ENCODE measurements at regions not wholly inside any gene's neighbourhood (a gene's known extent, or its start where the extent isn't known, plus 50 kb on each side); places are given as distances from the start of the nearest gene placed in this dataset.
"Not testable (repeated sequence)": the region's sequence is repeated elsewhere in the genome, so short reads cannot be mapped to it uniquely, and the experiment has no call there.

- DNase-seq = no peak
- intact Hi-C loops (cut with DNase I) = no loop called here
These were observed 235.2 kb upstream of the ANKRD50 start for GRCh38 chr4:124947622-124948265.

DNA sequence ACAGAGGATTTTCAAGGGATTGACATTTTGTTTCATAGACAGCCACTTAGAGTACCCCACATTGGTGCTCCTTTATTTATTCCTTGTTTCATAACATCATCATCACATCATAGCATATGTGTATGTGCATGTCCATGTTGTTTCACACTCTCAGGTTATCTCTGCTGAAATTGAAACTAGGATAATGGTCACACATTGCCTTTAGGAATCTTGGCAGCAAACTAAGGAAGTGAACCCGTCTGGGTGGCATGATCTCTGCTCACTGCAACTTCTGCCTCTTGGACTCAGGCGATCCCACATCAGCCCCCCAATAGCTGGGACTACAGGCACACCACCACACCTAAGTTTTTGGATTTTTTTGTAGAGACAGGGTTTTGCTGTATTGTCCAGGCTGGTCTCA, 234.2 kb upstream of the ANKRD50 start:
- DNase-seq = no peak
- intact Hi-C loops (cut with DNase I) = no loop called here

GRCh38 chr4:124945422-124945821, 232.9 kb upstream of the ANKRD50 start:
- DNase-seq = no peak
- intact Hi-C loops (cut with DNase I) = no loop called here

DNA sequence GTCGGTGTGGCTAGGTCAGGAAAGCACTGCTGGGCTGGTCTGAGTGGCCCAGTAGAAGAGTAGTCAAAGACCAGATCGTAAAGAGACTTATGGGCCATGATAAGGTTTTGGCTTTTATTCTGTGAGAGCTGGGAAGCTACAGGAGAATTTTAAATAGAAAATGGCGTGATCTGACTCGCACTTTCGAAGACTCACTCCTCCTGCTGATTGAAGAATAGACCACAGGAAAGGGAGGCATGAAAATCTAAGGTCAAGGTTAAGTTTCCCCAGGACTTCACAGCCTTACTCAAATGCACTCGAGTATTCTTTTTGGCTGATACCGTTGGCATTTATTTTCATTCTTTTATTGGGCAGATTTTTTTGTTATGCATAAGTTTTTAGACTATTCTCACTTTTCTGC, 231.4 kb upstream of the ANKRD50 start:
- no peak for DNase-seq
- intact Hi-C loops (cut with DNase I) = no loop called here

DNA sequence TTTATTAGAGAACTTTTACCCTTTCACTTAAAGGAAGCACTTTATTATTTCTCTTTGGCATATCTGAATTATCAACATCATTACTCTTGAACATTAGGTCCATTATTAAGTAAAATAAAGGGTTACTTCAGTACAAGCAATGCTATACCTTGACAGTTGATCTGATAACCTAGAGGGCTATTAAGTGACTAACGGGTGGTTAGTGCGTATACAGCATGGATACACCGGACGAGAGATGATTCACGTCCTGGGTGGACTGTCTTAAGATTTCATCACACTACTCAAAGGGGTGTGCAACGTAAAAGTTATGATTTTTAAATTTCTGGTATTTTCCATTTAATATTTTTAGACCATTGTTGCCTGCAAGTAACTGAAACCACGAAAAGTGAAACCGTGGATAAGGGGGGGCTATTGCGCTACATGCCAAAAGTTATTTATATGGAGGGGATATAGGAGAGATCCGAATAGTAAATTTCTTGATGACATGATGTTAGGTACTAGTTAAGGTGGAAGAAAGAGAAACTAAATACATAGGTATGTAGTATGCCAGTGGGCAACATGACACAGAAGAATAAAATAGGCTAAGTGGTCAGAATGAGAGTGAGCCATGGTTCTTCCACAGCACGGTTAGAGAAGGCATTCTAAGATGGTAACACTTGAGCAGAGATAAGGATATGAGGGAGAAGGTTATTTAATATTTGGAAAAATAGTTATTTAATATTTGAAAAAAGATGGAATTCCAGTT, 230.8 kb upstream of the ANKRD50 start:
- intact Hi-C loops (cut with DNase I) = no loop called here
- no peak for DNase-seq

DNA sequence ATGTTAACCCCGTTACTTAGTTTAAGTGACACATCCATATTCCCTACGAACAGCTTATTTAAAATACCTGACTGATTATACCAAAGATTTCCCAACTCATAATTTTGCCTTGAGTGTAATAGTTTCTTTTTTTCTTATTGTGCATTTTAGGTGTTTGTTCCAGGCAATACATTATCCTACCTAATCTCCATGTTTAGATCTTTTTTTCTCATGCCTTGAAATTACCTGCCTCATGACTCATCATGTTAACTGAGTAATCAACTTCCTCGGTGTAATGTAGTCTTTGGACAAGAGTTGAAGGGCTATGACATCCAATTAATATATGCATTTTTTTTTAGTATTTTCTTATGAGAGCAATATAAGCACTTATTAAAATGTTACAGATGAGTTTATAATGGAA, 228.7 kb upstream of the ANKRD50 start:
- no peak for DNase-seq
- intact Hi-C loops (cut with DNase I) = no loop called here

DNA sequence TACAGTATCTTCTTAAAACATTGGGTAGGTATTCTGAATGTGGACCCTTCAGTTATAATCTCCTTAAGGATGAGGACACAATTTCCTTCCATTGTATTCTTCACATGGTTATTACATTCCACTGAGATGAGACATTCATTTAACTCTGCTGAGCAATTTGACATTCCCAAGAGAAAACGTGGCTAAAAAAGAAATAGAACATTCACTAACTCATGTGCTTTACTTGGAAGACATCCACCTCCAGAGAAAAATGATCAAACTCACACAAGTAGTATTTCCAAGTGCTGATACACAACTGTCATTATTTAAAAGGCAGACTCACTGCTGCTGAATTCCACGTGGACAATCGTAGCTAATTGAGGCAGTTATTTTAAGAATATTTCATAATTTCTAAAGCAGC, 227.9 kb upstream of the ANKRD50 start:
- DNase-seq = no peak

DNA sequence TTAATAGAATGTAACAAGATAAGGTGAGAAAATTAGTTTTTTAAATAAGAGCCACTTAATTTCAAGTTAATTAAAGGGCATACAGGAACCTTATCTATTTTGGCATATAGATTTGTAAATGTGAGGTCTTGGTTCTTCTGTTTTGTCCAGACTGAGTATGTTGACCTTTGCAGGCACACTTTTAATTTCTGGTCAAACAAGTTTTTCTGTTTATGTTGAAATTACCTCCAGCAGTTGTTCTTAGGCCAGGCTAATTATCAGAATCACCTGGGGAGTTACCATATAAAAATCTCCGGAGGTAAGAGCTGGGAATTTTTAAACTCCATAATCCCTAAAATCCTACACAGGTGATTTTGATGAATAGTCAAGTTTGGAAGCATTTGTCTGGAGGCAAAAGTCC, 227.4 kb upstream of the ANKRD50 start:
- intact Hi-C loops (cut with DNase I) = no loop called here
- no peak for DNase-seq

More for the DNA sequence above, 227.9 kb upstream of the ANKRD50 start:
- intact Hi-C loops (cut with DNase I) = no loop called here

DNA sequence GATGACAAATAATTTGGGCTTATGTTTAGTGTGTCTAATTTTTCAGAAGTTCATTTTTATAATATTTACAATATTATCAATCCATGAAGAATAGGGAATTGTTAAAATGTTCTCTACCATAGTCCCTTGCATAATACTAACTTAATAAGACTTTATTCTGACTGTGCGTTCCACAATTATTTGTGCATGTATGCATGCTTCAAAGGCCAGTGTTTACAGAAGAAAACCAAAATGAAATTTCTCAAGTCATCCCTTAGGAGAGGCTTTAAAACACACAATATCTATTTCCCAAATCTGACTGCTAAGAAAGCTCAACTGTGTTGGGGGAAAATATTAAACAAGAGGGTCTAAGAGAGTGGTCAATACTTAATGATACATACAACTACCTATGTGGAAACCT, 226.3 kb upstream of the ANKRD50 start:
- intact Hi-C loops (cut with DNase I) = no loop called here
- no peak for DNase-seq

DNA sequence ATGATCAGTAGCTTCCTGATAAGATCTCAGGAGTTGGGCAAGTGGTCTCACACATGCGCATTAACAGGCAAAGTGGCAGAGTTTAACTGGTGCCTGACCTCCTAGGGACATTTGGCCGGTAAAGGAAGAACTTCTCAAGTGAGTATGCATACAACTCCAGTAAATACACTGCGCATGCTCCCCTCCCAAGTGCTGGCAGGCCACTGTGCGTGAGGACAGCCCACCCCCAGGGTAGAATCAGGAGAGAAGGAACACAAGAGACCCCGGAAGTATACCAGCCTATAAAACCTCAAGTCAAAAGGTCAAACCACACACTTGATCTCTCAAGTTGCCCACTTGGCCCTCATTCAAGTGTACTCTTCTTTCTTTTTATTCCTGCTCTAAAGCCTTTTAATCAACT, 225.5 kb upstream of the ANKRD50 start:
- intact Hi-C loops (cut with DNase I) = no loop called here
- no peak for DNase-seq

GRCh38 chr4:124936427-124936826, 223.9 kb upstream of the ANKRD50 start:
- intact Hi-C loops (cut with DNase I) = no loop called here

DNA sequence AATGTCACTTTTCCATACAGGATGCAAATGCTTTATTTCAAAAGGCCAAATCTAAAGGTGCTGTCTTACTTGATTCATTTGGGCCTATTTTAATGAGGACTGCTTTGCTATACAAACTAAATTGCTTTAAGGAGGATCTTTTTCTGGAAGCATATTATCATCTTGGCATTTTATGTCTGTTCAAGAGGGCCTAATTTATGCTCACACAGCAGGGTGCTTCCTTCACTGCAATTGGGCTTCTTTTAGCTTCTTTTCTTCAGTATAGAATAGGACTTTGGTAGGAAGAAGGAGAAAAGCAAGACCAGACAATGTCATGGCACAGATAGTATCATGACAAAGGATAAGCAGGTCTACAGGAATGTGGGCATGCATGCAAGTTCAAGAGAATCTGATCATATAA, 222.4 kb upstream of the ANKRD50 start:
- DNase-seq = no peak
- intact Hi-C loops (cut with DNase I) = no loop called here

More at GRCh38 chr4:124936427-124936826, 223.9 kb upstream of the ANKRD50 start:
- DNase-seq = no peak

GRCh38 chr4:124933521-124933920, 221.0 kb upstream of the ANKRD50 start:
- no peak for DNase-seq
- intact Hi-C loops (cut with DNase I) = no loop called here

- no peak for DNase-seq
- intact Hi-C loops (cut with DNase I) = no loop called here
These were observed 219.9 kb upstream of the ANKRD50 start for GRCh38 chr4:124932447-124932846.

DNA sequence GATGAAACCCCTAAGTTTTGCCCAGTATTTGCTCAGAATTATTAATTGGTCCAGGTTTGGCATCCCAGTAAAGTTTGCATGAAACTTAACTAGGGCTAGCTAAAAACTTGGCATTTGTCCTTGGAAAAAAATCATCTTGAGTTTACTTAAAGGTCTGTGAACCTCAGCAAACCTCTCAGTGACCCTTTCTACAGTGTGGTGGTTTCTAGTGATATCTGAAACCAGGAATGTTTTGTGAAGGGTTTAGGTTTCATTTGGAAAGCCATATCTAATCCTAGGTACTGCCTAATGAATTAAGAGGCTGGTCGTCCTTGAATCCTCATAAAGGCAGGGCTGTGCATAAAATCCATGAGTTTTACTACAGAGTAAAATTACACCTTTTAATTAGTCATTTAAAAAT, 218.5 kb upstream of the ANKRD50 start:
- no peak for DNase-seq
- intact Hi-C loops (cut with DNase I) = no loop called here

GRCh38 chr4:124922748-124923147, 210.2 kb upstream of the ANKRD50 start:
- peak in 2 of 10 donors; percentile 45 to 64 for DNase-seq
- intact Hi-C loops (cut with DNase I) = not testable (repeated sequence)

GRCh38 chr4:124918559-124919122, 206.1 kb upstream of the ANKRD50 start:
- intact Hi-C loops (cut with DNase I) = no loop called here
- DNase-seq = no peak

DNA sequence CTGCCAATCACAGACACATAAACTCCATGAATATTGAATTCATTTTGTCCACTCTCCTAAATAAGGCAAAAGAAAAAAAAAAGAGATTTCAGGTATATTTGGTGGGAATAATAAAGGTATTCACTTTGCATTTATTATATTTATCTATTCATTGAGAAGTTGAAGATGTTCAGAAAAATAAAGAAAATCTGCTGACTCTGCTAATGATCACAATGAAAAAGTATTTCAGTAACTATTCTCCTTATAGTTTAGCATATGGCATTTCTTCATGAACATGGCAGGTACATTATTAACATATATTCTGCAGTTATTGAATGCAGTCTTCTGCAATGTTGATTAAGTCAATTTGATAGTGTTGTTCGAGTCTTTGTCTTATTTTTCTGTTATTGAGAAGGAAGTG, 202.5 kb upstream of the ANKRD50 start:
- no peak for DNase-seq
- intact Hi-C loops (cut with DNase I) = no loop called here

DNA sequence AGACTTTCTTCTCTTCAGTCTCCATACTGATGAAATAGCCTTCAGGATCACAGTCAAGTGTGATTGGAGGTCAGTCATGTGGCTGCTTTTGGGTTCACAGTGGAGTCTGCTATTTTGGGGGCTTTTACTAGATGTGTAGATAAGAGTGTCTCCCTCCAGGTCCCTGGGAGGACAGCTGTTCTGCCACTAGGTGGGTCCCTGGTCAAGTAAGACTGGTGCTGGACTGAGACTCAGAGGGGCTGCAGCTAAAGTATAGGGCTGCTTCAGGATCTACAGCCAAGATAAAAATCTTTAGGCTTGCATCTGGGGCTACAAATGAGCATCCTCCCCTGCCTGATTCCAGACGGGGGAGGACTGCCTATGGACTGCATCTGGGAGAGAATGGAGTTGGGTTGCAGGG, 200.7 kb upstream of the ANKRD50 start:
- DNase-seq = no peak
- intact Hi-C loops (cut with DNase I) = no loop called here

- intact Hi-C loops (cut with DNase I) = no loop called here
- DNase-seq = no peak
These were observed 197.8 kb upstream of the ANKRD50 start for GRCh38 chr4:124910327-124910726.

GRCh38 chr4:124907881-124908280, 195.3 kb upstream of the ANKRD50 start:
- no peak for DNase-seq
- intact Hi-C loops (cut with DNase I) = no loop called here

DNA sequence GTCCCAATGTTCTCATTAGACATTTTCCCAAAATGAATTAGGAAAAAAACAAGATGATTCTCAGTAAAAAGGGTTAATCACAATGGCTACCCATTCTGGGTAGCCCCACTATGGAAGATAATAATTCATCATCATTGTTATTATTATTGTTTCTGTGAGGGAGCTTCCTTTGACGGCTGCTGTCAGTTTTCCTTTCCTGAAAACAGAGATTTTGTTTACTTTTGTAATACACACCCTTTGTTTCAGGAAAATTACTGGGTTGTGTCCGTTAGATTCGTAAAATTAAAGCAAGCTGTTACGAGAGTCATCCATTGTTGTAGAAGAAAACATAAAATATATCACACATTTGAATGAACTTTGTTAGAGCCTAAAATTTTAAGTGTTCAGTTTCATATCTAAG, 192.9 kb upstream of the ANKRD50 start:
- no peak for DNase-seq
- intact Hi-C loops (cut with DNase I) = no loop called here
